ENCODE measurements at regions not wholly inside any gene's neighbourhood (a gene's known extent, or its start where the extent isn't known, plus 50 kb on each side); places are given as distances from the start of the nearest gene placed in this dataset.

GRCh38 chr10:25815999-25816768 is 117.8 kb upstream of the MYO3A start:
- Histone ChIP-seq H3K9ac (replicated peaks in 1 of 4; ENCODE audit: extremely low read depth in 1 of 4, low read depth in 3 of 4, low read length in 3 of 4) (no peak overlapping the region), H3K4me1 (replicated peaks in 1 of 4; ENCODE audit: control insufficient read depth in 3 of 4, insufficient read depth in 4 of 4, low read length in 3 of 4) (peaks cover 0 to 6% (median 1%) of the 10 kb centered on the region in 4 experiments; a peak in 4 of 7 replicates), H3K27ac (ENCODE audit: low read depth, low read length) (no peak overlapping the region), H3K56ac (replicated peaks; ENCODE audit: insufficient read length, low read depth, low read length) (no peak overlapping the region), H4K91ac (replicated peaks; ENCODE audit: insufficient read length, low read length) (no peak overlapping the region), H3K36me3 (ENCODE audit: control insufficient read depth in 2 of 4, insufficient read depth in 4 of 4, low read length in 3 of 4) (no peaks in the 10 kb centered on the region), H3K4me3 (ENCODE audit: extremely low read depth in 1 of 4, insufficient read depth in 2 of 4, low read depth in 3 of 4, low read length in 4 of 4) (no peak overlapping the region), H3K4me2 (ENCODE audit: insufficient read depth in 1 of 2, low read depth in 2 of 2, low read length in 2 of 2) (no peak overlapping the region), H2AFZ (ENCODE audit: low read length) (peak overlapping the region; percentile 85; the same call in 1 of the 2 replicates), H4K20me1 (replicated peaks in 1 of 2; ENCODE audit: control insufficient read depth in 1 of 2, insufficient read depth in 2 of 2, low read length in 2 of 2) (no peaks in the 10 kb centered on the region), H2BK15ac (ENCODE audit: low read length) (no peak overlapping the region), H3K23ac (ENCODE audit: insufficient read length) (no peak overlapping the region), H2BK120ac (replicated peaks; ENCODE audit: low read depth, low read length) (no peak overlapping the region), H2AK5ac (ENCODE audit: low read depth, low read length) (no peak overlapping the region), H3K18ac (ENCODE audit: extremely low read depth, low read length) (no peak overlapping the region), H3K27me3 (replicated peaks in 1 of 4; ENCODE audit: control insufficient read depth in 3 of 4, extremely low read depth in 1 of 4, insufficient read depth in 3 of 4, low read length in 3 of 4) (no peaks in the 10 kb centered on the region), H4K5ac (ENCODE audit: insufficient read length, low read depth, low read length) (no peak overlapping the region), H2BK12ac (ENCODE audit: low read depth, low read length) (no peak overlapping the region), H3K79me1 (ENCODE audit: low read depth, low read length) (no peaks in the 10 kb centered on the region), H3K14ac (ENCODE audit: insufficient read length) (no peak overlapping the region), H4K8ac (ENCODE audit: extremely low read depth, insufficient read depth, low read length) (no peak overlapping the region), H2BK5ac (ENCODE audit: low read depth, low read length) (no peak overlapping the region), H3K79me2 (ENCODE audit: control insufficient read depth in 1 of 2, insufficient read depth in 2 of 2, low read length in 2 of 2) (no peaks in the 10 kb centered on the region), H3K4ac (replicated peaks; ENCODE audit: insufficient read length, low read depth, low read length) (no peak overlapping the region), H3K9me3 (ENCODE audit: insufficient read depth in 2 of 2, low read depth in 1 of 2, low read length in 1 of 2) (no peaks in the 10 kb centered on the region), H2BK20ac (ENCODE audit: low read length) (no peak overlapping the region), H3K23me2 (ENCODE audit: low read depth, low read length) (no peaks in the 10 kb centered on the region)
- WGBS, 2 experiments (ENCODE audit: extremely low coverage in 1 of 2, insufficient coverage in 1 of 2, insufficient read length in 1 of 2, insufficient replicate concordance in 2 of 2, low coverage in 1 of 2, low lambda C conversion rate in 2 of 2, missing lambda C conversion rate in 1 of 2): 82% methylated on average over 8 of the region's 8 CpGs; no CpG with 5 or more reads in 1 of the 2 experiments
- ChIA-PET POLR2A (ENCODE audit: partially characterized antibody) (no interaction called here), CTCF (ENCODE audit: partially characterized antibody) (interaction anchor here (0.6 to 1.9 kb wide), 5 partner anchors 12 to 109 kb away, joined by 3 to 8 read pairs (median 3); no protein-coding TSS in a partner anchor)
- no peak for DNase-seq (ENCODE audit: low read depth in 1 of 2, low spot score in 2 of 2)
- TF ChIP-seq USF2 (IDR thresholded peaks at IDR 0.05; ENCODE audit: low read length) (no peak), E2F6 (IDR thresholded peaks at IDR 0.05) (no peak), TCF12 (IDR thresholded peaks at IDR 0.05; ENCODE audit: low read depth, low read length) (no peak), GTF2F1 (IDR thresholded peaks at IDR 0.05; ENCODE audit: borderline replicate concordance, low read depth, low read length) (no peak), SP1 (IDR thresholded peaks at IDR 0.05; ENCODE audit: low read depth, low read length) (no peak)
- FAIRE-seq: no peak
